HS-27A (cell line): ENCODE measurements at regions not wholly inside any gene's neighbourhood (a gene's known extent, or its start where the extent isn't known, plus 50 kb on each side); places are given as distances from the start of the nearest gene placed in this dataset.
A peak's percentile ranks its signal among the peaks of the same experiment; 100 is the strongest.

Experiments
- DNase-seq: peaks from one replicate; pipeline ENCODE4 v3.0.0-alpha.2; 2012; ENCODE audit warnings: low read depth, missing footprints

DNA sequence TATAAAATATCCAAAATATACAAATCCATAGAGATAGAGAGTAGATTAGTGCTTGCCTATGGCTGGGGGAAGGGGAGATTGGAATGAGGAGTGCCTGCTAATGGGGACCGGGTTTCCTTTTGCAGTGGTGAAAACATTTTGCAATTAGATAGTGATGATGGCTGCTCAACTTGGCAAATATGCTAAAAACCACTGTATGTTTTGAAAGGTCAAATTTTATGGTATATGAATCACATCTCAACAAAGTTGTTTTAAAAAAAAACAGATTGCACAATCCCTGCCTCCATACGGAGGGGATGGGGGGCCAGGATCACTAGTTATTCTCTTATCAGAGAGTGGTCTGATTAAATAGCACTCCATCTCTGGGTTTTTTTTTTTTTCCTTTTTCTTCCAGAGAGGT lies 76.9 kb upstream of the RIPOR2 start:
- DNase-seq, result peak; percentile 58

DNA sequence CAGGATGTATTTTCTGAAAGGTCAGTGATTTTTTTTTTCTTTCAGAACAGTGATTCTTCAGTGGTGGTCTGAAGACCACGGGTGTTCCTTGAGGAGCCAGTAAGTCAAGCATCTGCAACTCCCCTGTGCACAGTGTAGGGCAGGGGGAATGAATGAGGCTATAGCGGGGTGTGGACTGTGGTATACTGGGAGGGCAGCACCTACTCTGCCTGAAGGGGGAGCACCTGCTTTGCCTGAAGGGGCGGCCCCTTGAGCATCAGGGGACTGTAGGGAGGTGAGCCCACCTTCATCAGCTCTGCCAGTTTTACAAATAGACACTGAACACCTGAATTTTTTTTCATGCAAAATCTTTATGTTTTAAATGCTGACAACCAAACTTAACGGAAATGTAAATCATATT lies 77.5 kb upstream of the RIPOR2 start:
- no peak for DNase-seq

DNA sequence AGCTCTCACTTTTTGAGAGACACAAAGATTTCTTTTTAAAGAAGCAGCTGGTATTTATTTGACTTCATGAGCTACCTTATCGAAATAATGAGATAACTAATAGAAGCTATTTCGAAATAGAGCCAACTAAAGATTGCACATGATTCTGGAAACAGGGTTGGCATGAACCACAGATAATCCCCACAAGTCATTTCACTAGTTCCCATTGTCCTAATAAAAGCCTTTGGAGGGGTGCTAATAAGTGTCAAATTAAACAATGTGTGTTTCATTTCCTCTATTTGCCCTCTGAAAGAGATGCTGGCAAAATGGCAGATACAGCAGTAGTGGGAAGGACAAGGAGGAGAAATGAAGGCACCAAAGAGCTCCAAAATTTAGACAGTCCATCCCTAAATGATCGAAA lies 78.6 kb upstream of the RIPOR2 start:
- no peak for DNase-seq

DNA sequence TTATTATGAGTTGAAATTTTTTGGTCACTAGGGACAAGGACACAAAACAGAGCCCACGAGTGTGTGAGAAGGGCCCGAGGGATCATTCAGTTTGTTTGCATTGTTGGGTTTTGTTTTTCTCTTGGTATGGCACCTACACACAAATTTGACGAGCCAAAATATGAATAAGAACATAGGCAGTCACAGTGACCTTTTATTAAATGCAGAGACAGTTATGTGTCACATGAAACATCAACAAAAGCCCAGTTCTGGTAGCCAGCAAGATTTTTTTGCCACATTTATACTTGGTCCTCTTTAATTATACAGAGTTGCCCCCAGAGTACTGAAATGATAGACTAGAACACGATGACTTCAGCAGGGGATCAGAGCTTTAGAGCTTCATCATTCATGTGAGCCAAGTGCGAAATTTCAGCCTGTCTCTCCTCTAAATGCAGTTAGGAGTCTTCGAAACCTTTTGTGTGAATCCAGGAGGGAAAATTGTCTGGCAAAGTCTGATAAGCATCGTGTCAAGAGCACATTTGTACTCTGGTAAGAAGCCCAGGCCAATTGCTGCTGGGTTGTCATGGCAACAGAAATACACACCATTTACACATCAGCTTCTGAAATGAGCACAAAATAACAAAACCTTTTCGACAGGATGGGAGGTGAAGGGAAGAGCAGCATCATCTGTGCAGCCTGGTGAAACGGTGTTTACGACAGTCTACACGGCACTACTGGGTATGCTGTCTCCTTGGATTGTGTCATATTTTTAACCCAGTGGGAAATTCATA lies 79.2 kb upstream of the RIPOR2 start:
- DNase-seq, result no peak

DNA sequence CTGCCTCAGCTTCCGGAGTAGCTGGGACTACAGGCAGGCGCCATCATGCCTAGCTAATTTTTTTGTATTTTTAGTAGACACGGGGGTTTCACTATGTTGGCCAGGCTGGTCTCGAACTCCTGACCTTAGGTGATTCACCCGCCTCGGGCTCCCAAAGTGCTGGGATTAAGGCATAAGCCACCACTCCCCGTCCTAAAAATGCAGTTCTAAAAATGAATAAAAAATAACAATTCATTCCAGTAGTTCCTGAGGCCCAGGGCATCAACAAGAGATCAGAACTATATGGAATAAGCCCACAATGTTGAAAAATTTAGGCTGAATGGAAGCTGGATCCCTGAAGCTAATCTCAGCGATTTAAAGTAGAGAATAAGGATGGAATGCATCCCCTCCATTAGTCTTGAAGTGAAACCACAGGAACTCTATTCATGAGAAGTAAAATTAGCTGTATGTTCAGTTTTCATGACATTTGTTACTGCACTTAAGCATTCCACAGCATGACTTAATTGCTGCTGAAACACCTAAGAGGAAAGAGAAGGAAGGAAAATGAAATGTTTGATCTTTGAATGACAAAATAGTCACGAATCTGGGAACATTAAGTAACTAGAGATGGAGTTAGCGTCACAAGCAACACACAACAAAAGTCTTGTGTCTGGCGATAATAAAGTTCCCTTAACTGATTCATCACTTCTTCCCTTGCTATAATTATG lies 80.4 kb upstream of the RIPOR2 start:
- DNase-seq, result no peak

DNA sequence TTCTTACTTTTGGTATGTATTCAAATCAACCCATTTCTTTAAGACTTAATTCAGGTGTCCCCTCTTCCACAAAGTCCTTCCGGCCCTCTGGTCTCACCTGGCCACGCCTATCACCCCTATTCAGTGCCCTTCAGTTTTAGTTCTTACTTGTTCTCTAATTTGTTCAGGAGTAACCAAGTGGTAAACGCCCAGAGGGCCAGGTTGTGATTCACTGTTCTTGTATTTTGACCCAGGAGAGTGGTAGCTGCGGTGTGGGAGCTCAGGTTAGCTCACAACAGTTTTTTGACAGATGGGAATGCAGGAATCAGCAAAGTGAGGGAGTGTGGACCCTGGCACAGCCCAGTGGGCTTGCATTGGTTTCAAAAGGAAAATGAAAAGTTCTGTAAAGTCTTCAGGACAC lies 81.7 kb upstream of the RIPOR2 start:
- DNase-seq, result no peak

DNA sequence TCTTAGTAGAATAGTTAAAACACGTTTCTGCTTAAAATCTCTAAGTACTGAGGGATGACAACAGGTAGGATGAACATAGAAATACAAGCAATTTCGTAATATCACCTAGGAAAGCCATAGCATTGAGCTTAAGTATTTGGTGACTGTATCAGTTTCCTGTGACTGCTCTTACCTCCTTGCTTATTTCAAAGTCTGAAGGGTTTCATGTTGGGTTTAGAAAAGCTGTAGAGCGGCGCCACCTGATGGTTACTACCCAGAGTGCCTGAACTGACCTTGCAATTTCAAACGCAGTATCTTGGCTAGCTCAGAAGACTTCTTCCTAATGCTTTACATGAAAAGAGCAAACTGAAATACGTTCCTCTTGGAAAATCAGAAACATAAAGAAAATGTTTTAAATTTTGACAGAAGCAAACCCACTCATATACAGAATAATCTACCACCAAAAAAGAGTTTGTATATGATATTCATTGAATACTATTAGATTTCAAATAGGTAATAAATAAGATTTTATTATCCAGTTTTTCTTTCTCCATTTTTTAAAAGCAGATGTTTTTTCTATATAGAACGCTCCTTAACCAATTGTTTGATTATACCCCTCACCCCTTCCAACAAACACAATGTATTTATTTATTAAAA lies 82.3 kb upstream of the RIPOR2 start:
- DNase-seq, result no peak

DNA sequence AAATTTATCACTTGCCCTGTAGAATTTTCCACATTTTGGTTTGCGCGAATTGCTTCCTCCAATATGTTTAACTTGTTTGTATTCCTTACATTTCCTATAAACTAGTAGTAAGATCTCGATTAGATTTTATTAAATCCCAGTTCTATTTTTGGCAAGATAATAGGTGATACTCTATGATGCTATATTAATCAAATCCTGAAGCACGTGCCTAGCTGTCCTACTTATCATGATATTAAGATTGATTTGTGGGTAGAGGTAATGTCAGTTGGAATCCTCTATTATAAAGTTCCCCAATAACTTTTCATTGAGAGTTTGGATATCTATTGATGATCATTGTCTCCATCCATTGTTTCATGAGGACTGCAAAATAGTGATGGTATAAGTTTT lies 82.8 kb upstream of the RIPOR2 start:
- DNase-seq, result no peak

DNA sequence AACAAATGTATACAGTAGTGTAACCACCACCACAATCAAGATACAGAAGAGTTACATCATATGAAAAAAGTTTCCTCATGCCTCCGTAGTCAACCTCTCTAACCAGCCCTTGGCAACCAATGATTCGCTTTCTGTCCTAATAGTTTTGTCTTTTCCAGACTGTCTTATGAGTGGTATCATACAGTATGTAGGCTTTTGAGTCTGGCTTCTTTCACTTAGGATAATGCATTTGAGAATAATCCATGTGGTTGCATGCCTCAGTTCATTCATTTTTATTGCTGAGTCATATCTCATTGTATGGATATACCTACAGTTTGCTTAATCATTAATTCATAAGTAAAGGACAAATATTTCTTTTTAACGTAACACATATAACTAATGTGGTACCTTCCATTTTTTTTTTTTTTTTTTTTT lies 86.4 kb upstream of the RIPOR2 start:
- DNase-seq, result no peak

DNA sequence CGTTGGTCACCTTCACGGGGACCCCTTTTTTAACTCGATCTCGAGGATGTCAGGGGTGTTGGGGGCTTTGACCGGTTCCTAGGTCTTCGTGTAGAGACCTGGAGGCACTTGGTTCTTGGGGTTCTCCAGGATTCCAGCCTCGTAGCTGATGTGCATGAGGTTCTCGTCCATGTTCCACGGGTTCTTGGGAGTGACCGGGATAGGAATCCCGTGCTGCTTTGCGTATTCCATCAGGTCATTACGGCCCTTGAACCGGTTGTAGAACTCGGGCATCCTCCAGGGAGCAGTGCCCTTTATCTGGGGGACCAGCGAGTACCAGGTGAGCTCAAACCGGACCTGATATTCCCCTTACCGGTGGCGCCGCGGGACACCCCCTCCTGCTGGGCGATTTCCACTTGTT lies 88.0 kb upstream of the RIPOR2 start:
- no peak for DNase-seq

DNA sequence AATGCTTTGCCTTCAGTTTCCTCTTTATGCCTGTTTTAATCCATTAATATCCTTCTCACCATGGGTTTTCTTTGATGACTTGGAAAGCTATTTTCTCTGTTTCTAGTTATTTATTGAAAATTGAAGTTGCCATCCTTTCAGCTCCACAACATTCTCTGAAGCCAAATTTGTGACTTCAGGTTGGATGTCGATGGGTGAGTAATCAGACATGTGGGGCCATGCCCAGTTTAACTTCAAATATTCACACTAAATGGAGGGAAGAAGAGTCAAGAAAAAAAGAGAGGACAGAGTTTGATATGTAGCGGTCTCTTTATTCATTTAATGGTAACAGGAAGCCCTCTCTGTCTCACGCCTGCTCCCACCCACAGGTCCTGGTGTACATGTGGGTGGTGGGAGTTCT lies 89.1 kb upstream of the RIPOR2 start:
- no peak for DNase-seq

DNA sequence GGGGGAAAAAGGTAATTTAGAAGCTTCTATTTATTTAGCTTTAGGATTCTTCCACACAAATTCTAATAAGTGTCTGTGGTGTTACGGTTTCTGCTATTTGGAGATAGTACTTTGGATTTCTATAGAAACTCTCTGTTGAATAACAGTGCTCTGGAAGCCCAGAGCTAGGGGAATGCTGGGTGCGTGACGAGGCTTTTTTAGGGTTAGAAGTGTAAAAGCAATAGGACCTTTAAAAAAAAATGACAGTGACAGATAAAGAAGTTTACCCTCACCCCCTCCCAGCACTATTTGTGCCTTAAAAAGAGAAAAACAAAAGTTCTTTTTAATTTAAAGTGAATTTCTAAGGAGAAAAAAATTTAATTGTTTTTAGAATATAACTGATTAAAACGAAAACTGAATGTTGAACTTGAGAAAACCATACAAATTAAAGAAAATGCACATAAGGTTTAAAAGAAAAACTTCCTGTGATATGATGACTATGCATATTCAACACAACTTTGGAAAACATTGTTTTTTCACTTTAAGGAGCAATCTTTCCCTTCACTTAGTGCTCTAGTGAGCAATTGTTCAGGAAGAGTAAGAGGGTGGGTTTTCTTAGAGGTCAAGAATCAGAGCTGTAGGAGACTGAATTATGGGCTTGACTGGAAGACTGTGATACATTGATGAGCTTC lies 89.6 kb upstream of the RIPOR2 start:
- DNase-seq, result no peak

DNA sequence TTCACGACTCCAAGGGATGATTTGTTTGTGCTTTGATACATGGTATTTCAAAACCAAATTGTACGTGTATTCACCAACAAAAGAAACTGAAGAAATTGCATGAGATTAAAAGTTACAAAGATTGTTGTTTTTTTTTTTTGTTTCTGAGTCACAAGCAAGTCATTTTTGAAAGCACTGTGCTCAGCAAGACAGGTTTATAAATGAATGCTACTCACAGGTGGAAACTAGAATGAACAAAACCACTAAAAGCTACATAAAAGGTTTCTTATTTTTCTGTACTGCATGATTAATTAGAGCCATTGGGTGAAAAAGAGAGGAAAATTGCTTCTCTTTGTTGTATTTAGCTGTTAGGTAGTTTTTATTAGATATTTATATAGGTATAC lies 90.2 kb upstream of the RIPOR2 start:
- DNase-seq, result no peak

DNA sequence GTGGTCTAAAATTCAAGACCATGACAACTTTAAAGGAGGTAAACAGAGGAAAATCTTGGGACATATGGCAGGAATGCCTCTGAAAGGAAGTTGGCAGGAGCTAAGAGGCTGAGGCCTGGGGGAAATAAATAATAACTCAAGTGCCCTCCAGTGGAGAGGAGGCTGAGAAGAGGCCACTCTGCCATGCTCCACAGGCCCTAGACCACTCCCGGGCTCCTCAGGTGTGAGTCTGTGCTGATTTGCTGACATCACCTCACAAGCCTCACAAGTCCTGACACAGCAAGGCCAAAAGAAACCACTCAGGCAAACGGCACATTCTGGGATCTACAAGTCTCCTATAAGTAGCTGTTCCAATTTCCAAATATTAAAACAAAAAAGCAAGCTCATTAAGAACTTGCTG lies 91.0 kb upstream of the RIPOR2 start:
- no peak for DNase-seq

DNA sequence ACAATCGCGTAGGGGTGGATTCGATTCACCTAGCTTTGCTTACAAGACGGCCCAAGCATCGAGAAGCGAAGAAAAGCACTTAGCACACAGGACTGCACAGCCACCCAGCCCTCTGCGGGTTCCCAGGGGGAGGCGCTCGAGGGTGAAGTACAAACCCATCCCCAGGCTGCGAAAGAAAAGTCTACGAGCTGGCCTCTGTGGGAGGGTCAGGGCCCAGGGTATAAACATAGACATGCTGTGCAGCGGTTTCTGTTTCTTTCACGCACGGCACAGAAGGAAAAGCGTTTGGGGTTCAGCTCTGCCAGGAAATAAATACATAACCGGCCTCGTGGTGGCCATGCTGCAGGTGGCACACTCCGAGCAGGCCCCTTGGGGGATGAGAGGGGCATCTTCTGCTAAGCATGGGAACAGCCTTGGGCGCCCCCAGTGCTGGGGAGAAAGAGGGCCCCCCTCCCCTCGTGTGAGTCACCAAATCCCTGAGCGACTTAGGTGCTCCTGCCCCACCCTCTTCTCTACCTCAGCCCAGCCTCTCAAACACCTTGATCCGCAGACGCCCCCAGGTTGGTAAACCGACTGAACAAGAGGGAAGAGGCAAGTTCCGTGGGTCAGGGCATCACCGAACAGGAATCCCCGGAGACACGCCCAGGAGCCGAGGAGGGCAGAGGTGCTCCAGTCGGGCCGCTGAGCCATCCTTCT lies 91.6 kb upstream of the RIPOR2 start:
- DNase-seq, result no peak

DNA sequence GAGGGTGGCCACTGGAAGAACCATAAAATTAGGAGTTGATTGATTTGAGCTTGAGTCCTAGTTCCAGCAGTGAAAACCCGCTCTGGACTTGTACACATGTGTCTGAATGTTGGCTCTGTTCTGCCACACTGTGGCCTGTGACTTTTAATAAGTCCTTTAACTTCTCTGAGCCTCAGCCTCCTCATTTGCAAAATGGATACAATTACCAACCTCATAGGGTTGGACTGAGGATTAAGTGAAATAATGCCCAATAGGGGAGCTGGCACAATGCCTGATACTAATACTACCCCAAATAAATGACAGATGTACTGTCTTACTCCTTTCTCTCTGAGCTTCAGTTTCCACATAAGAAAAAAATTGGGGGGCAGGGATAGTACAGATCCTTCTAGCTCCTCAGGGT lies 92.6 kb upstream of the RIPOR2 start:
- DNase-seq, result no peak

DNA sequence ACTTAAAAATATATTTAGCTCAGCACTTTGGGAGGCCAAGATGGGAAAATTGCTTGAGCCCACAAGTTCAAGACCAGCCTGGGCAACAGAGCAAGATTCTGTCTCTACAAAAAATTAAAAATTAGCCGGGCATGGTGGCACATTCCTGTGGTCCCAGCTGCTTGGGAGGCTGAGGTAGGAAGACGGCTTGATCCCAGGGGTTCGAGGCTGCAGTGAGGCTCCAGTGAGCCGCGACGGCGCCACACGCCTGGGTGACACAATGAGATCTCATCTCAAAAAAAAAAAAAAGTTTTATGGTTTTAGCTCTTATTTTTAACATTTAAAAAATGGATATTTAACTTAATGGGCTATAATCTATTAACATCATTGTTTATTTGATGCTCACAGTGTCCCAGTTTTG lies 97.2 kb upstream of the RIPOR2 start:
- DNase-seq, result no peak

DNA sequence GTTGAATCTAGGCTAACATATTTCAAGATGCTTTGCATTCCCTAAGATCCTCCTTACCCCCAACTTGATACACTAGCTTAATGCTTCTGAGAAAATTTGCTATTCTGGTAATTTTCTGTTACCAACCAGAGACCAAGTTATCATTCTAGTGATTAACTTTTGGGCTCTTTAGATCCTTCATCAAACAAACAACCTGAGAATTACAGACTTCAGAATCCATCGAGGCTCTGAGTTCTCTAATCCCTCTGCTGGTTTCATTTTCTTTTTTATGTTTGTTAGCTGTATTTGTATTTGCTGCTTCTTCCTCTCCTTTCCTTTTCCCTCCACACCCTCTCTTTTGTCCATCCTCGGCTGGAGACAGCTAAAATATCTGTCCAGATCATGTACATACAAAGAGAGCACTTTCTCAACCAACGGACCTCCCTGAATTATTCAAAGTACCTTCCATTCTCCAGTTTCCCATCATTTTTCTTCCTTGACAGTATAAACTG lies 98.7 kb upstream of the RIPOR2 start:
- no peak for DNase-seq

DNA sequence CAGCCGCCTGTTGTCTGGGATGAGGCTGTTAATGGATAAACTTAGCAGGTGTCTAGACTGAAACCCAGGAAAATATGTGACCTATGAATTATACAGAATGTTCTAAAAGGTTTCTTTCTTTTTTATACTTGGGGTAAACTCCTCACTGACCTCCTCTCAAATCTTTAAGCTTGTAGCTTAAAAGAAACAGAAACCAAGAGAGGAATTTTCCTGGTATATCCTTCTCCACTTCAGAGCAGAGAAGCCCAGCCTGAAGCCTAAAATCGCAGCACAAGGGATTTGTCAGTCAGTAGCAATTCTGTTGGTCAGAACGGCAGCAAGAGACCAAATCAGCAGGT lies 99.4 kb upstream of the RIPOR2 start:
- DNase-seq, result no peak

DNA sequence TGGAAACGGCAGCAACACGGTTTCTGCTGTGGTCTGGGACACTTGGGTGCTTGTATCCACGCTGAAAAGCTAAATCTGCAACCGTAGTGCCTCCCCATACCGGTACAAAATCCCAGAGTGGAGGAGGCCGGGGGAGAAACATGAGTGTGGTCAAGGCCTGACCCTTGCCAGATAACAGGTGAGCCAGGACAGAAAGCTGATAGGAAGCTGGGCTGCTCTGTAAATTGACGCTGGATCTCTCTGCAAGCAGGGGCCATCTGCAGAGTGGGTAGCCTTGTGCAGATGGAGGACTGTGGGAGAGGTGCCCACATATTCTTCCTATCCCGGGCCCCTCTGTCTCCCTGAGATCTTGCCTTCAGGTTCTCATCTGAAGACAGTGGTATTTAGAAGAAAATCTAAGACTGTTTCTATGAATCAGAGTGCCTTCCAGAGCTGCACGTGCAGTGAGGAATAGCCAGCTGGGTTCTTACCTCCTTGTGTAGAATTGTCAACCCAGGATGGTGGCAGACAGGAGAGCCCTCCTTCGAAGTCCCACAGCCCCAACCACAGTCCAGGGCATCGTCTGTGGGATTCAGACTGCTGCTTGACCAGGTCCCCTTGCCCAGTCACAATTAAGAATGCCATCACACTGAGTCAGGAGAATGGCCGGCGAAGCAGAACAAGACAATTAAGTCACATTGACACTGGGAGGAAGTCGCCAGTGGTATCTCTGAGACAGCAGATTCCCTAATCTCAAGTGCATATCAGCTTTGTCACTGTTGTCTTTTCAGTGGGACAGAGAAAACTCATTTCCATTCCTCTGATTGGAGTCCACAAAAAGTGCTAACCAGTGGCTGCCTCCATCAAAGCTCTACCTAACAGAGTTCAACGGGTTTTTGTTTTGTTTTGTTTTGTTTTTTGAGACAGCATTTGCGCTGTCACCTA lies 100.0 kb upstream of the RIPOR2 start:
- DNase-seq, result no peak

DNA sequence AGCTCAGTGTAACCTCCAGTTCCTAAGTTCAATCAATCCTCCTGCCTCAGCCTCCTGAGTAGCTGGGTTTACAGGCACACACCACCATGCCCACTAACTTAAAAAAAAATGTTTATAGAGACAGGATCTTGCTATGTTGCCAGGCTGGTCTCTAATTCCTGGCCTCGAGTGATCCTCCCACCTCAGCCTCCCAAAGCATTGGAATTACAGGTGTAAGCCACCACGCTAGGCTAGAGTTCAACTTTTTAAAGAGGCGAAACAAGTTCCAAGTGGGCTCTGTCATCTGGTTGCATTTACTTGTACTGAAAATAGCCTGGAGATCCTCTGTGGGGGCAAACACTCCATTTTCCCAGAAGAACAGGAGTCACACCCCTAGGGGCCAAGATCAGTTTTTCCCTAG lies 100.7 kb upstream of the RIPOR2 start:
- DNase-seq, result no peak
